ENCODE measurements at regions not wholly inside any gene's neighbourhood (a gene's known extent, or its start where the extent isn't known, plus 50 kb on each side); places are given as distances from the start of the nearest gene placed in this dataset.
"Not testable (repeated sequence)": the region's sequence is repeated elsewhere in the genome, so short reads cannot be mapped to it uniquely, and the experiment has no call there.

DNA sequence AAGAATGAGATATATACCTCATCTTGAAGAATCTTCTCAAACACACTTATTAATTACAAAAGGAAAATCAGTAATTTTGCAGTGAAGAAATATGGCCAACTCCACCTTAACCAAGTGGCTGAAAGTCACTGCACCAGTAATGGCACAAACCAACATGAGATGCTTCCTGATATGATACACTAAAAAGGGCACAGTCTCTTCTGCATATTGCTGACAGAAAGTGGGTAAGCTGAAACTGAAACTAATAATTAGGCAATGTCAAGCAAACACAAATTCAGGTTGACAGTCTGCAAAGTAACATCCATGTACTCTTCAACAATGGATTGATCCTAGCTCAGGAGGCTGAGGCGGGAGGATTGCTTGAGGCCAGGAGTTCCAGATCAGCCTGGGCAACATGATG lies 56.1 kb downstream of the ZNF22 start:
- in situ Hi-C loops (cut with MboI; ENCODE audit: low pct_unique_long_range_greater_than_20kb, low sequenced_read_pairs, unreplicated experiment): not testable (repeated sequence)

GRCh38 chr10:45058580-45058979 lies 57.9 kb downstream of the ZNF22 start:
- TF ChIP-seq CTCF (IDR thresholded peaks at IDR 0.05; ENCODE audit: extremely low read depth, insufficient read depth, missing control alignments): no peak
- DNase-seq (ENCODE audit: low spot score): no peak
- in situ Hi-C loops (cut with MboI; ENCODE audit: low pct_unique_long_range_greater_than_20kb, low sequenced_read_pairs, unreplicated experiment): no loop called here

More for the DNA sequence above, 56.1 kb downstream of the ZNF22 start:
- DNase-seq (ENCODE audit: low spot score): not testable (repeated sequence)

- no peak for DNase-seq (ENCODE audit: low spot score)
- no peak for TF ChIP-seq CTCF (IDR thresholded peaks at IDR 0.05; ENCODE audit: extremely low read depth, insufficient read depth, missing control alignments)
- in situ Hi-C loops (cut with MboI; ENCODE audit: low pct_unique_long_range_greater_than_20kb, low sequenced_read_pairs, unreplicated experiment): no loop called here
These were observed 58.4 kb downstream of the ZNF22 start for GRCh38 chr10:45058992-45059561.

DNA sequence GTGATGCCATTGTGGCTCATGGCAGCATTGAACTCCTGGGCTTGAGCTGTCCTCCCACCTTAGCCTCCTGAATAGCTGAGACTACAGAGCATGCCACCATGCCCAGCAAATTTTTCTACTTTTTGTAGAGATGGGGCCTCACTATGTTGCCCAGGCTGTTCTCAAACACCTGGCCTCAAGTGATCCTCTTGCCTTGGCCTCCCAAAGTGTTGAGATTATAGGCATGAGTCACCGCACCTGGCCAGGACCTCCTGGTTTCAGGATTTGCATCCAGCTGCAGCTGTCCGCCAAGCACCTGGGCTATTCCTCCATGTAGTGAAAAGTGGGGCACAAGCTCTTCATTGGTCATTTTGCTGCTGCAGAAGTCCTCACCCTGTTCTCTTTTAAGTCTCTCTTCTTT lies 58.9 kb downstream of the ZNF22 start:
- in situ Hi-C loops (cut with MboI; ENCODE audit: low pct_unique_long_range_greater_than_20kb, low sequenced_read_pairs, unreplicated experiment): no loop called here
- TF ChIP-seq CTCF (IDR thresholded peaks at IDR 0.05; ENCODE audit: extremely low read depth, insufficient read depth, missing control alignments): no peak
- DNase-seq (ENCODE audit: low spot score): no peak

- in situ Hi-C loops (cut with MboI; ENCODE audit: low pct_unique_long_range_greater_than_20kb, low sequenced_read_pairs, unreplicated experiment): no loop called here
- TF ChIP-seq CTCF (IDR thresholded peaks at IDR 0.05; ENCODE audit: extremely low read depth, insufficient read depth, missing control alignments): no peak
- DNase-seq (ENCODE audit: low spot score): no peak
These were observed 61.3 kb downstream of the ZNF22 start for GRCh38 chr10:45061982-45062381.

DNA sequence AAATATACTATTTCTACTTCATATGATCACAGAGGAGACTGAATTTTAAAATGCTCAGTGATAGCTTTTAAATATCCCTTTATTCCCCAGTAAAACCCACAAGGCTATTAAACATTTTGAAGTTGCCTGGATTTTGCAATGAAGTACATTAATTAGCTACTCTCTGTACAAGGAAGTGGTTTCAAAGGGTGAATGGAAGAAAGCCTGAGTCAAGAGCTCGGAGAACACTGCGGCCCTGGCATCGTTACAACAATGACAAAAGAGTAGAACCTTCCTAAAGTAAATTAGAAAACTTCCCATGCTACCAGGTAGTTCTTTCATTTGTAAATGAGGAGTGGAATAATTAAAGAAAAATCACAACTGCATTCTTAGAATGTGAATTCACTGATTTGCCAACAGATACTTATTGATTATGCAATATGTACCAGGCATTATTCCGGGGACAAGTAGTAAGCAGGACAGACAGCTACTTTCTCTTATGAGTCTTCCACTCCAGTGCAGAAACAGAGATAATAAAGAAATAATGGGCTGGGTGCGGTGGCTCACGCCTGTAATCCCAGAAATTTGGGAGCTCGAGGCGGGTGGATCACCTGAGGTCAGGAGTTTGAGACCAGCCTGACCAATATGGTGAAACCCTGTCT lies 63.0 kb downstream of the ZNF22 start:
- in situ Hi-C loops (cut with MboI; ENCODE audit: low pct_unique_long_range_greater_than_20kb, low sequenced_read_pairs, unreplicated experiment): no loop called here
- no peak for DNase-seq (ENCODE audit: low spot score)
- no peak for TF ChIP-seq CTCF (IDR thresholded peaks at IDR 0.05; ENCODE audit: extremely low read depth, insufficient read depth, missing control alignments)

GRCh38 chr10:45064998-45065397 lies 64.3 kb downstream of the ZNF22 start:
- DNase-seq (ENCODE audit: low spot score): no peak
- in situ Hi-C loops (cut with MboI; ENCODE audit: low pct_unique_long_range_greater_than_20kb, low sequenced_read_pairs, unreplicated experiment): no loop called here
- no peak for TF ChIP-seq CTCF (IDR thresholded peaks at IDR 0.05; ENCODE audit: extremely low read depth, insufficient read depth, missing control alignments)

All from GM13977 (cell line).